ENCODE measurements at regions not wholly inside any gene's neighbourhood (a gene's known extent, or its start where the extent isn't known, plus 50 kb on each side); places are given as distances from the start of the nearest gene placed in this dataset.
"Not testable (repeated sequence)": the region's sequence is repeated elsewhere in the genome, so short reads cannot be mapped to it uniquely, and the experiment has no call there.

GRCh38 chr9:106174346-106174745 lies 480.0 kb downstream of the TMEM38B start:
- no peak for DNase-seq (ENCODE audit: low read depth in 2 of 3, low spot score in 2 of 3)

- DNase-seq (ENCODE audit: low read depth in 2 of 3, low spot score in 2 of 3), result no peak
Observed at GRCh38 chr9:106177216-106177615, 482.9 kb downstream of the TMEM38B start.

GRCh38 chr9:106179191-106179590 lies 484.9 kb downstream of the TMEM38B start:
- DNase-seq (ENCODE audit: low read depth in 2 of 3, low spot score in 2 of 3), result no peak

- peak in 1 of 3 donors; percentile 3 for DNase-seq (ENCODE audit: low read depth in 2 of 3, low spot score in 2 of 3)
Observed at GRCh38 chr9:106203815-106204516, 509.6 kb downstream of the TMEM38B start.

- no peak for DNase-seq (ENCODE audit: low read depth in 2 of 3, low spot score in 2 of 3)
Observed at GRCh38 chr9:106207298-106207697, 513.0 kb downstream of the TMEM38B start.

GRCh38 chr9:106218427-106218826 lies 524.1 kb downstream of the TMEM38B start:
- DNase-seq (ENCODE audit: low read depth in 2 of 3, low spot score in 2 of 3), result no peak

GRCh38 chr9:106218854-106219253 lies 524.5 kb downstream of the TMEM38B start:
- no peak for DNase-seq (ENCODE audit: low read depth in 2 of 3, low spot score in 2 of 3)

- no peak for DNase-seq (ENCODE audit: low read depth in 2 of 3, low spot score in 2 of 3)
Observed at GRCh38 chr9:106220415-106220814, 526.1 kb downstream of the TMEM38B start.

- no peak for DNase-seq (ENCODE audit: low read depth in 2 of 3, low spot score in 2 of 3)
Observed at GRCh38 chr9:106228861-106229260, 534.5 kb downstream of the TMEM38B start.

- no peak for DNase-seq (ENCODE audit: low read depth in 2 of 3, low spot score in 2 of 3)
Observed at GRCh38 chr9:106233116-106233515, 538.8 kb downstream of the TMEM38B start.

GRCh38 chr9:106260908-106261307 lies 566.6 kb downstream of the TMEM38B start:
- DNase-seq (ENCODE audit: low read depth in 2 of 3, low spot score in 2 of 3), result not testable (repeated sequence)

GRCh38 chr9:106277966-106278365 lies 583.6 kb downstream of the TMEM38B start:
- no peak for DNase-seq (ENCODE audit: low read depth in 2 of 3, low spot score in 2 of 3)

- no peak for DNase-seq (ENCODE audit: low read depth in 2 of 3, low spot score in 2 of 3)
Observed at GRCh38 chr9:106283769-106284168, 579.2 kb upstream of the ZNF462 start.

- peak in 1 of 3 donors; percentile 6 for DNase-seq (ENCODE audit: low read depth in 2 of 3, low spot score in 2 of 3)
Observed at GRCh38 chr9:106284296-106284695, 578.7 kb upstream of the ZNF462 start.

GRCh38 chr9:106286249-106286648 lies 576.7 kb upstream of the ZNF462 start:
- DNase-seq (ENCODE audit: low read depth in 2 of 3, low spot score in 2 of 3), result peak in 2 of 3 donors; percentile 29 to 62

GRCh38 chr9:106287091-106287631 lies 575.8 kb upstream of the ZNF462 start:
- DNase-seq (ENCODE audit: low read depth in 2 of 3, low spot score in 2 of 3), result no peak

- no peak for DNase-seq (ENCODE audit: low read depth in 2 of 3, low spot score in 2 of 3)
Observed at GRCh38 chr9:106287731-106288130, 575.2 kb upstream of the ZNF462 start.

- DNase-seq (ENCODE audit: low read depth in 2 of 3, low spot score in 2 of 3), result no peak
Observed at GRCh38 chr9:106288689-106289088, 574.3 kb upstream of the ZNF462 start.

- DNase-seq (ENCODE audit: low read depth in 2 of 3, low spot score in 2 of 3), result no peak
Observed at GRCh38 chr9:106291786-106292185, 571.2 kb upstream of the ZNF462 start.

- no peak for DNase-seq (ENCODE audit: low read depth in 2 of 3, low spot score in 2 of 3)
Observed at GRCh38 chr9:106296426-106296825, 566.5 kb upstream of the ZNF462 start.

GRCh38 chr9:106298997-106299396 lies 564.0 kb upstream of the ZNF462 start:
- no peak for DNase-seq (ENCODE audit: low read depth in 2 of 3, low spot score in 2 of 3)

GRCh38 chr9:106304401-106304920 lies 558.5 kb upstream of the ZNF462 start:
- DNase-seq (ENCODE audit: low read depth in 2 of 3, low spot score in 2 of 3), result no peak

All from hematopoietic multipotent progenitor cell (in vitro differentiated cells).